Esophagus muscularis mucosa (tissue), 4 donors: ENCODE measurements at regions not wholly inside any gene's neighbourhood (a gene's known extent, or its start where the extent isn't known, plus 50 kb on each side); places are given as distances from the start of the nearest gene placed in this dataset.

Experiments
- CTCF ChIP-seq, 3 experiments: fragments of 200-600 bp in 2 of 3; fragments of 450-650 bp in 1 of 3; sonication (generic) in 2 of 3; IDR thresholded peaks; one replicate each; pipeline ENCODE4 v1.5.1; 2017 to 2019; ENCODE audit warnings: antibody characterized with exemption in 3 of 3, mild to moderate bottlenecking in 2 of 3, moderate library complexity in 1 of 3
- EP300 ChIP-seq: sonication (generic); formaldehyde crosslinking; IDR thresholded peaks from one replicate; pipeline ENCODE4 v1.6.1; 2017; ENCODE audit warnings: antibody characterized with exemption
- POLR2A ChIP-seq: fragments of 450-650 bp; IDR thresholded peaks from one replicate; pipeline ENCODE4 v1.6.1; 2017; ENCODE audit warnings: antibody characterized with exemption, moderate library complexity, mild to moderate bottlenecking, low read depth
- POLR2AphosphoS5 ChIP-seq, 2 donors: sonication (generic); formaldehyde crosslinking; IDR thresholded peaks; one replicate each; pipeline ENCODE4 v1.6.1; 2017; ENCODE audit warnings: antibody characterized with exemption in 2 of 2

GRCh38 chr6:74420221-74420620 lies 724.2 kb downstream of the CD109 start:
- TF ChIP-seq CTCF (IDR thresholded peaks at IDR 0.05) (no peak), POLR2A (no peak), POLR2AphosphoS5 (IDR thresholded peaks at IDR 0.05) (no peak), EP300 (no peak)
